GM18907 (cell line): ENCODE measurements at regions not wholly inside any gene's neighbourhood (a gene's known extent, or its start where the extent isn't known, plus 50 kb on each side); places are given as distances from the start of the nearest gene placed in this dataset.

Source experiments
- ATAC-seq: cut with Tn5 transposase; IDR thresholded peaks from one replicate; pipeline ENCODE4 v1.9.1; 2021; ENCODE audit warnings: mild to moderate bottlenecking, moderate library complexity; ENCODE audit not compliant: unreplicated experiment

DNA sequence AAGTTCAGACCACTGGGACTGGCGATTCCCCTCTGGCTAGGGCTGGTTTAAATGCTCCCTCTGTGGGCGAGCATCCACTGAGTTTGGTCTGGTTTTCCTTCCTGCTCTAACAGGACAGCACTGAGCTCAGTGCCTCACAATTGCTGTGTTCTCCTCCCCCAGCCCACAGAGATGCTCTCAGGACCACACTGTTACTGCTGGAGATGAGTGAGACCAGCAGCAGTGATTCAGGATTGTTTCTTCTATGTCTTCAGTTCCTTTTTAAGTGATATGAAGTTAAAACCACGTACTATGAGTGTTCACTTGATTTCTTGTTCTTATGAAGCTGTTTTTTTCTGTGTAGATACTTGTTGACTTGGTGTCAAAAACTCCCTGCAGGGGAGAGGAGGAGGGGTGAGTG lies 180.4 kb upstream of the COL8A1 start:
- no peak for ATAC-seq

DNA sequence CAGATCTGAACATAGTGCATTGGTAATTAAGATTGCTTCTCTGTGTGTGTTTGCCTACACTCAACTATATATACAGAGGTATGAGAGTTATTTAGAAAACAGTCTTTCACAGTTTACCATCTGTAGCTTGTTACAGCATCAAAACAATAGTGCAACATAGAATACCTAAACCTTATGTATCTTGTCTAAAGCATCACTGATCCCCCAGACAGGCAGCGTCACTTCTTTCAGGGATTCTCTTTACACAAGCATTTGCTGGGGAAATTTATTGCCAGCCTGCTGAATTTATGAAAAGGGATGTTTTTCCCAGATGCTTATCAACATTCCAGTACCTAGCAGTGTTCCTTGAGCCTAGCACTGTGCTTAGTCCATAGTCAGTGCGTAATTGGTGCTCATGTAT lies 195.8 kb upstream of the COL8A1 start:
- ATAC-seq = no peak

- no peak for ATAC-seq
Measured at GRCh38 chr3:99439892-99440291, 198.5 kb upstream of the COL8A1 start.

DNA sequence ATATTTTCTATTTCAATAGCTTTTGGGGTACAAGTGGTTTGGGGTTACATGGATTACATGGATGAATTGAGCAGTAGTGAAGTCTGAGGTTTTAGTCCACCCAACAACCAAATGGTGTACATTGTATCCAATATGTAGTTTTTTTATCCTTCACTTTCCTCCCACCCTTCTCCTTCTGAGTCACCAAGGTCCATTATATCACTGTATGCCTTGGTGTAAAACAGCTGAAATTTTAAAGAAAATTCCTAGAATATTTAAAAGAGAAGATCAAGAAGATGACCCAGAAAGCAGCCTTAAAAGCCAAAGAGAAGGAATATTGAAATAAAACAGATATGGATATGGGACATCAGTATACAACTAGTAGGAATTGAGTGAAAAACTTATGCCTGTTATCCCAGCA lies 204.2 kb upstream of the COL8A1 start:
- no peak for ATAC-seq

- ATAC-seq = peak; percentile 62
Measured at GRCh38 chr3:99430348-99431134, 207.9 kb upstream of the COL8A1 start.

DNA sequence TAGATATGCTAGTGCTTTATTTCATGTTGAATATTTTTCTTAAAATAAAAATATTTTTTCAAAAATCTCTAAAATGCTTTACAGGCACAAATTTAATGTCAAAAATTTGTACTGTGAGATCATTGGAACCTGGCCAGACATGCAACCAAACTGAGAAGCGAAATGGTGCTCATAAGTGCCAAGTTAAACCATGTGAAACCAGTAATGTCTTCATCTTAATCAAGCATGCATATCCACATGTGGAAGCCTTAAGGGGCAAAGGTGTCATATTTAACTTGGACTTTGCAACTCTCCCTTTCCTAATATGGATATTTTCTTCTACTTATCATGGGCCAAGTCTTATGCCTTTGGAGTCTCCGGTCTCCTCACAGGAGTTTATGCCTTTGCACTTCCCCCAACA lies 208.9 kb upstream of the COL8A1 start:
- ATAC-seq = no peak

DNA sequence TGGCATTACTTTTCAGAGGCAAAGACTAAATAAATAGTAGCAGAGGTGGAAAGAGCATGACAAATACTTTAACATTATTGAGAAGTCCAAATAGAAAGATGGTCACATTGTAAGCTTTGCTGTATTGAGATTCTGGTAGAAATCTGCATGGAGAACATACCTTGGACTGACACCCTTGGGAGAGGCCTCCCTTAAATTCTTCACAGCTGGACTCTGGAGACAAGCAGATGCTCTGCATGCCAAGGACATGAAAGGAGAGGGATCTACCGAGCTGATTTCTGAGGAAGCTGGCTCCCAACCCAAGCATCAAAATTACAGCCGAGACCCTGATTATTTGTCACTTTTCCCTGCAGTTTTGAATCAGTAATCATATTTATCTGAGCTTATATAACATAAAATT lies 212.5 kb upstream of the COL8A1 start:
- ATAC-seq = no peak

- ATAC-seq = no peak
Measured at GRCh38 chr3:99419116-99419515, 219.3 kb upstream of the COL8A1 start.

DNA sequence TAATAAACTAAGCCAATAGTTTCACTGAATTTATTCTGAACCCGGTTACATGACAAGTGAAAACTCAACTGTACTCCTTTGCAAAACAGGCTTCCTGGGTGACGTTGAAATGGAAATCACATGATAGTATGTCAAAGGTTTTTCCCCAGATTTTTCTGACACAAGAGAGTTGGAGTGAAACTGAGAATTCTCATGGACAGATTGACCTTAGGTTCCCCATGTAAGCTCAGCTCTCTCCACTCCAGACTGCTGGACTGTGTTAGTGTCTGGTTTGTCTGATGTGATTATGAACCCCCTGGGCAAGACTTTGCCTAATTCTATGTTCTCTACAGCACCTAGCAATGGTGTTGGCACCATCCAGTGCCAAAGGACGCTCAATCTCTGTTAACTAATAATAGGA lies 219.7 kb upstream of the COL8A1 start:
- ATAC-seq = peak; percentile 88

- peak; percentile 79 for ATAC-seq
Measured at GRCh38 chr3:99418209-99418635, 220.2 kb upstream of the COL8A1 start.

- no peak for ATAC-seq
Measured at GRCh38 chr3:99413504-99413903, 224.9 kb upstream of the COL8A1 start.

- peak; percentile 90 for ATAC-seq
Measured at GRCh38 chr3:99410789-99411311, 227.5 kb upstream of the COL8A1 start.

GRCh38 chr3:99409961-99410360 lies 228.4 kb upstream of the COL8A1 start:
- no peak for ATAC-seq

GRCh38 chr3:99407257-99407656 lies 231.1 kb upstream of the COL8A1 start:
- ATAC-seq = no peak

DNA sequence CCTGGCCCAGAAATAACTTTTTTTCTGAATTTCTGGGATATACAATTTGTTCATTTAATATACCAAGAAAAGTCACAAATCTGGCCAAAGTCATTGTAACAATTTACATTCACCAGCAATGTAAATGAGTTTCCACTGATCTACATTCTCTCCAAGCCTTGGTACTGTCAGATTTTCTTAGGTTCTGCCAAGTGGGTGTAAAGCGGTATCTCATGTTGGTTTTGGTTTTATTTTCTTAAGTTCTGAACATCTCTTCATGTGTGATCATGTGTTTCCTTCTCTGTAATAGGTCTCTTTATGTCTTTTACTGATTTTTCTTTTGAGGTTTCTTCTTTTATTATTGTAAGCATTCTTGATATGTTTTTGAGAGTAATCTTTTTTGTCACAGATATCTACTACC lies 235.6 kb upstream of the COL8A1 start:
- ATAC-seq = no peak

GRCh38 chr3:99400352-99400751 lies 238.0 kb upstream of the COL8A1 start:
- no peak for ATAC-seq

- no peak for ATAC-seq
Measured at GRCh38 chr3:99396651-99397275, 241.6 kb upstream of the COL8A1 start.

GRCh38 chr3:99394831-99395778 lies 243.3 kb upstream of the COL8A1 start:
- no peak for ATAC-seq

GRCh38 chr3:99393961-99394360 lies 244.4 kb upstream of the COL8A1 start:
- ATAC-seq = no peak

DNA sequence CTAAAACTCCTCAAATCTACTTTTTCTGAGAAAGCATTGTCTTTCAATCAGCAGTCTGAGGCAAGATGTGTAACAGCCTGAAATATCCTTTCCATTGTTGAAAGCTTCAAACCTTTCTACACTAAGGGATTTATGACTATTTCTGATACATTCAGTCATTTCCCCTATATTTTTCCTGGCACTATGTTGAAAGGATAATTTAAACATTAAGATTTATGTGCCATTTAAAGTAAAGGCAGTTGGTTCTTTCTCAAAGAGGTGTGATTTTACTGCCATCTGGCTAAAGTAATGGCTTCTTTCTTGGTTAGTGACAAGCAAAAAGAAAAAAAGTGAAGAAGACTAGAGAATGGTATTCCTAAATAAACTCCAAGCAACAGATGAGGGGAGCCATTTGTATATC lies 249.6 kb upstream of the COL8A1 start:
- no peak for ATAC-seq

DNA sequence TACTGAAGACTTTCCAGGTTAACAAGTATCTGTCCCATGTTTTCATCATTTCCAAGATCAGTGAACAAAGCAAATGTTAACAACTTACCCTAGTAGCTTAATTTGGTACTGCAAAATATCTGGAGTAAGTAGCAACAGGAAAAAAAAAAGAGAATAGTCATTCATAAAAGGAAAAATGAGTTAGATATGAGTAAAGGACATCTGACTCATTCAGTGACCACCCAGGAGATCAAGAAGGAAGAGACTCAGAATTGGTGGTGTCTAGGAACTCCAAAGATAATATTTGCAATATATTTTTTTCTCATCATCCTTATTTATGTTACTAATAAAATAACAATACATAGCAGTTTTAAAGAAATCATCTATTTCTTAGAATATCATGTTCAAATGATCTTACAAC lies 253.8 kb upstream of the COL8A1 start:
- no peak for ATAC-seq
